GM12878 (cell line): ENCODE measurements at regions not wholly inside any gene's neighbourhood (a gene's known extent, or its start where the extent isn't known, plus 50 kb on each side); places are given as distances from the start of the nearest gene placed in this dataset.

Source experiments
- ATAC-seq: fragments of 200-7000 bp; cut with Tn5 transposase; 3 replicates; pipeline ENCODE4 v1.9.1; 2020; ENCODE audit warnings: mild to moderate bottlenecking, moderate library complexity
- BruUV-seq: library from RNA; stranded (reverse); fragments of 400-500 nt; replicated peaks from 2 replicates; lab custom pipeline; 2021; lab: Mats Ljungman, UMichigan
- CTCF ChIA-PET: fragments of 300-600 bp; sonication (Branson Sonifier 250); formaldehyde crosslinking; extraction: SDS; loops from one replicate; lab custom pipeline; 2021; ENCODE audit warnings: inconsistent platforms; lab: Yijun Ruan, JAX
- POLR2A ChIA-PET: fragments of 350-600 bp; formaldehyde crosslinking; extraction: SDS; loops from one replicate; lab custom pipeline; 2021; ENCODE audit warnings: inconsistent platforms; lab: Charles Lee
- RAD21 ChIA-PET: fragments of 300-600 bp; sonication (Branson Sonifier 250); formaldehyde crosslinking; loops from one replicate; lab custom pipeline; 2023; ENCODE audit warnings: antibody characterized with exemption; ENCODE audit not compliant: unreplicated experiment; lab: Charles Lee
- SMC1A ChIA-PET: fragments of 300-600 bp; sonication (Branson Sonifier 250); formaldehyde crosslinking; loops from one replicate; lab custom pipeline; 2023; ENCODE audit not compliant: unreplicated experiment, uncharacterized antibody; lab: Charles Lee
- DNase-seq: peaks from one replicate; pipeline ENCODE4 v3.0.0-alpha.2; 2011; ENCODE audit warnings: low read depth, low spot score
- FAIRE-seq: peaks from 3 replicates; lab custom pipeline; 2011; peaks lifted over from hg19 to GRCh38; lab: Jason Lieb, UNC
- H2AFZ ChIP-seq: 2 replicates; pipeline ENCODE4 v1.6.0; 2011; ENCODE audit warnings: low read depth, low read length, control low read depth; ENCODE audit not compliant: control insufficient read depth
- H3K27ac ChIP-seq: 2 replicates; pipeline ENCODE4 v1.5.1; 2011; ENCODE audit warnings: control low read depth; ENCODE audit not compliant: control insufficient read depth, insufficient read depth
- H3K27me3 ChIP-seq, 2 experiments: replicated peaks in 1 of 2; 2 replicates each; pipeline versions ENCODE4 v1.6.0 to v1.6.1; 2011; ENCODE audit warnings: low read length in 1 of 2; ENCODE audit not compliant: control insufficient read depth in 2 of 2, insufficient read depth in 2 of 2
- H3K36me3 ChIP-seq, 2 experiments: 2 replicates each; pipeline ENCODE4 v1.5.1; 2011; ENCODE audit warnings: low read length in 1 of 2; ENCODE audit not compliant: control insufficient read depth in 2 of 2, insufficient read depth in 2 of 2
- H3K4me1 ChIP-seq: 2 replicates; pipeline ENCODE4 v1.6.1; 2011; ENCODE audit warnings: mild to moderate bottlenecking, low read length, moderate library complexity, mixed read lengths; ENCODE audit not compliant: control insufficient read depth, insufficient read depth
- H3K4me2 ChIP-seq: 2 replicates; pipeline ENCODE4 v1.6.0; 2011; ENCODE audit warnings: control low read depth; ENCODE audit not compliant: control insufficient read depth, insufficient read depth
- H3K4me3 ChIP-seq: fragments of 200-600 bp; sonication (generic); 2 replicates; pipeline ENCODE4 v1.5.1; 2016
- H3K79me2 ChIP-seq: 2 replicates; pipeline ENCODE4 v1.6.0; 2011; ENCODE audit warnings: low read length; ENCODE audit not compliant: control insufficient read depth, insufficient read depth
- H3K9ac ChIP-seq: 2 replicates; pipeline ENCODE4 v1.8.0; 2011; ENCODE audit warnings: low read length, control low read depth, mixed read lengths; ENCODE audit not compliant: control insufficient read depth, insufficient read depth
- H3K9me3 ChIP-seq: replicated peaks from 3 replicates; pipeline ENCODE4 v1.5.1; 2011; ENCODE audit warnings: mild to moderate bottlenecking, low read length; ENCODE audit not compliant: control insufficient read depth, insufficient read depth
- H4K20me1 ChIP-seq: 2 replicates; pipeline ENCODE4 v1.6.0; 2011; ENCODE audit not compliant: control insufficient read depth, insufficient read depth
- ATF2 ChIP-seq: IDR thresholded peaks from 2 replicates; pipeline ENCODE4 v1.6.1; 2012; ENCODE audit warnings: low read length, inconsistent platforms
- ATF3 ChIP-seq: IDR thresholded peaks from 2 replicates; pipeline ENCODE4 v1.6.1; 2011; ENCODE audit warnings: low read depth, mild to moderate bottlenecking, low read length, moderate library complexity, borderline replicate concordance; ENCODE audit errors: extremely low read depth
- ATF7 ChIP-seq: fragments of 450-650 bp; IDR thresholded peaks from 2 replicates; pipeline ENCODE4 v1.6.1; 2016; ENCODE audit warnings: low read depth, mild to moderate bottlenecking
- HDGF ChIP-seq: fragments of 450-650 bp; IDR thresholded peaks from 2 replicates; pipeline ENCODE4 v1.6.1; 2016; ENCODE audit warnings: antibody characterized with exemption
- JUND ChIP-seq: IDR thresholded peaks from 2 replicates; pipeline ENCODE4 v1.6.1; 2012; ENCODE audit warnings: low read depth, mild to moderate bottlenecking, low read length, improper control_type of control experiment, moderate library complexity
- NKRF ChIP-seq: fragments of 450-650 bp; conservative IDR thresholded peaks from 2 replicates; pipeline ENCODE4 v1.6.1; 2017; ENCODE audit warnings: mild to moderate bottlenecking, moderate library complexity
- RAD21 ChIP-seq: IDR thresholded peaks from 2 replicates; pipeline ENCODE4 v1.6.1; 2011; ENCODE audit warnings: mild to moderate bottlenecking, low read depth, low read length, moderate library complexity; ENCODE audit not compliant: insufficient read depth
- RELA ChIP-seq: fragments of 450-650 bp; IDR thresholded peaks from 2 replicates; pipeline ENCODE4 v1.8.0; 2014; ENCODE audit warnings: borderline replicate concordance; ENCODE audit not compliant: partially characterized antibody
- TCF7 ChIP-seq: IDR thresholded peaks from 2 replicates; pipeline ENCODE4 v1.6.1; 2014; ENCODE audit warnings: antibody characterized with exemption, borderline replicate concordance
- ZNF687 ChIP-seq: fragments of 450-650 bp; IDR thresholded peaks from 2 replicates; pipeline ENCODE4 v1.6.1; 2017; ENCODE audit warnings: mild to moderate bottlenecking, moderate library complexity
- WGBS: methylation state at CpG from one replicate; pipeline ENCODE4 v1.1.6; 2016; ENCODE audit warnings: low lambda C conversion rate; ENCODE audit not compliant: insufficient replicate concordance, insufficient coverage; ENCODE audit errors: missing lambda C conversion rate; 5-methylcytosine and 5-hydroxymethylcytosine counted together
- in situ Hi-C: fragments of 300-500 bp; cut with MboI; formaldehyde crosslinking; loops from 9 replicates; pipeline ENCODE4 v1.14.3; 2018; ENCODE audit warnings: mixed read lengths
- intact Hi-C: fragments of 100-400 bp; cut with micrococcal nuclease; formaldehyde crosslinking; loops from one replicate; pipeline ENCODE4 v1.14.2; 2022; ENCODE audit not compliant: unreplicated experiment

- intact Hi-C loops: no loop called here
- no peak overlapping the region for H3K9ac ChIP-seq
- TF ChIP-seq ZNF687: no peak
- ATAC-seq (no peak), FAIRE-seq (no peak), DNase-seq (no peak)
- no peaks in the 10 kb centered on the region for H4K20me1 ChIP-seq
- no peaks in the 10 kb centered on the region for H3K4me1 ChIP-seq
- RAD21 ChIA-PET: no interaction called here
- no peaks in the 10 kb centered on the region for H3K36me3 ChIP-seq
- H2AFZ ChIP-seq: no peak overlapping the region
- WGBS: 71% methylated on average over 12 of the region's 12 CpGs
- H3K79me2 ChIP-seq: no peaks in the 10 kb centered on the region
- no peak overlapping the region for H3K4me2 ChIP-seq
- H3K27me3 ChIP-seq: no peaks in the 10 kb centered on the region
- POLR2A ChIA-PET: no interaction called here
- no TSS peak for BruUV-seq
- H3K9me3 ChIP-seq: no peaks in the 10 kb centered on the region
- SMC1A ChIA-PET: no interaction called here
- in situ Hi-C loops: no loop called here
- H3K27ac ChIP-seq: no peak overlapping the region
- CTCF ChIA-PET: no interaction called here
- H3K4me3 ChIP-seq: no peak overlapping the region
Measured at GRCh38 chr18:46325895-46326294, 221.7 kb downstream of the HAUS1 start.

- ChIA-PET SMC1A (no interaction called here), POLR2A (no interaction called here), RAD21 (no interaction called here), CTCF (no interaction called here)
- no peaks in the 10 kb centered on the region for H3K9me3 ChIP-seq
- H3K27me3 ChIP-seq: peaks cover 4 to 9% of the 10 kb centered on the region in 2 experiments
- H3K79me2 ChIP-seq: no peaks in the 10 kb centered on the region
- intact Hi-C loops: no loop called here
- no peak for DNase-seq
- no peak overlapping the region for H3K27ac ChIP-seq
- no peak overlapping the region for H3K4me2 ChIP-seq
- no peak for FAIRE-seq
- H2AFZ ChIP-seq: no peak overlapping the region
- no peaks in the 10 kb centered on the region for H3K4me1 ChIP-seq
- in situ Hi-C loops: no loop called here
- H3K4me3 ChIP-seq: no peak overlapping the region
- H4K20me1 ChIP-seq: no peaks in the 10 kb centered on the region
- BruUV-seq: no TSS peak
- 7% methylated on average over 8 of the region's 8 CpGs for WGBS
- no peaks in the 10 kb centered on the region for H3K36me3 ChIP-seq
- no peak overlapping the region for H3K9ac ChIP-seq
- ATAC-seq: no peak
- TF ChIP-seq ATF3: no peak
- no peak for TF ChIP-seq RELA
- no peak for TF ChIP-seq ATF2
- no peak for TF ChIP-seq JUND
- no peak for TF ChIP-seq NKRF
- TF ChIP-seq HDGF: no peak
- no peak for TF ChIP-seq TCF7
- no peak for TF ChIP-seq RAD21
- no peak for TF ChIP-seq ATF7
Measured at GRCh38 chr18:46329736-46330246, 225.6 kb downstream of the HAUS1 start.
